Posterior vena cava (tissue), 2 donors: ENCODE measurements at regions not wholly inside any gene's neighbourhood (a gene's known extent, or its start where the extent isn't known, plus 50 kb on each side); places are given as distances from the start of the nearest gene placed in this dataset.

Experiments used
- DNase-seq: peaks from one replicate; pipeline ENCODE4 v3.0.0-alpha.2; 2020; ENCODE audit warnings: low spot score
- intact Hi-C, 2 donors: fragments of 100-400 bp; cut with DNase I; formaldehyde crosslinking; loops; one replicate each; pipeline versions ENCODE4 v1.14.1 to v1.14.2; 2022 to 2023
- donor health status: DM: yes; HTN: yes; CAD: no.
- donor health status: DM: yes; HTN: yes; CAD: no.

- intact Hi-C loops: no loop called here
- no peak for DNase-seq
Measured at GRCh38 chr10:49243610-49244283, 55.2 kb upstream of the C10orf71 start.

DNA sequence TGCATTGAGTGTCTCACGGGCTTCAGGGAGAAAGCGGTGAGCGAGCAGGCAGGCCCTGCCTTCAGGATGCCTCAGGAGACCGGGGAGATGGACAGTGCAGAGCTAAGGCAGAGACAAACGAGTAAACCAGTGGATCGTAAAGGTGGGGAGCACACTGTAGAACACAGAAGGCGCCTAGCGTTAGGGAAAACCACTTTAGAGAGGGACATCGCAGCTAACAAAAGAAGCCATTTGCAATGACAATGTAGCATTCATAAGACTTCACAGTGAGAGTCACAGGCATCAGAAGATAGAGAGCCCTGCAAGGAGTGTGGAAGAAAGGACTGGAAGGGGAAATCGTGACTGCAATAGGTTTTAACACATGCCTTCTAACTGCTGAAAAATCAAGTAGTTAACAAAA is 54.9 kb upstream of the TMEM273 start:
- no peak for DNase-seq
- intact Hi-C loops: no loop called here

DNA sequence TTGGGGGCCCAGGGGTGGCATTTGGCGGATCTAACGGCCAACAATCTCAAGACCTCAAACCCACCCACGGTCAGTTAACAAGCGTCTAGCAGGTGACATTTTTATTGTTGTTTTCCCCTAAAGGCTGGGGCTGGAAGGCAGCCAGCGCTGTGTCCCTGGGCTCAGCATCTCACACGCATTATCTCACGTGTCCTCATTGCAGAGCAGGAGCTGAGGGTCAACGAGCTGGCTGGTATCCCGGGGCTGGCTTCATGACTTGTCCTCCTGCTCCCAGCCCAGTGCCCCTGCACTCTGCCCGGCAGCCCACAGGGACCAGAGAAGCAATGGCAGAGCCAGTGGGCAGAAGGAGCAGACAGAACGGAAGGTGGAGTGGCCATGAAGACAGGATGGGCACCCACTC is 54.4 kb upstream of the TMEM273 start:
- peak; percentile 72 for DNase-seq
- intact Hi-C loops: no loop called here

- intact Hi-C loops: no loop called here
Measured at GRCh38 chr10:49241385-49241784, 53.2 kb upstream of the TMEM273 start.

DNA sequence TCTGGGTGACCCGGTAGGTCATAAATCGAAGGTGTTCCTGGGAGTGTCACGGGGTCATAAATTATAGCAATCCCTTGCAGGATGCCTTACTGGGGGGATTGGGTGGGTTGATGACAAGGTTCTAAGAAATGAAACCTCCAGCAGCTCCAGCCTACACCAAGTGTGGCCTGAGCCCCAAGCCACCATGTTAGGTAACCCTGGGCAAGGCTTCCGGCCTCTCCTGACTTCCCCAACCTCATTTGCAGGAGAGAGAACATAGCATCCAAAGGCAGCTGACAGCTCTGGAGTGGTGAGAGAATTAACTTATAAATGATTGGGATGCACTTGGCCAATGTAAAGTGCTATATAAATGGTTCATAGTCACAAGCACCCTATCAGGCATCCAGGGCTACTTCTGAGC is 52.8 kb upstream of the TMEM273 start:
- DNase-seq: no peak
- intact Hi-C loops: no loop called here

More at GRCh38 chr10:49241385-49241784, 53.2 kb upstream of the TMEM273 start:
- no peak for DNase-seq
